IMR-90 (cell line): ENCODE measurements at regions not wholly inside any gene's neighbourhood (a gene's known extent, or its start where the extent isn't known, plus 50 kb on each side); places are given as distances from the start of the nearest gene placed in this dataset.

Experiments used
- ATAC-seq: fragments of 200-7000 bp; cut with Tn5 transposase; 2 replicates; pipeline ENCODE4 v1.9.1; 2020; ENCODE audit warnings: low read depth, mild to moderate bottlenecking, moderate library complexity
- BruUV-seq: library from RNA; stranded (reverse); fragments of 400-500 nt; replicated peaks from 2 replicates; lab custom pipeline; 2021; lab: Mats Ljungman, UMichigan
- CTCF ChIA-PET: fragments of 300-600 bp; formaldehyde crosslinking; extraction: SDS; loops from one replicate; lab custom pipeline; 2021; ENCODE audit warnings: antibody characterized with exemption; lab: Yijun Ruan, JAX
- POLR2A ChIA-PET: fragments of 300-600 bp; sonication (Branson Sonifier 250); formaldehyde crosslinking; loops from one replicate; lab custom pipeline; 2022; ENCODE audit warnings: antibody characterized with exemption; ENCODE audit not compliant: unreplicated experiment; lab: Charles Lee
- DNase-seq: peaks from one replicate; pipeline ENCODE4 v3.0.0; 2013
- H2AFZ ChIP-seq: replicated peaks from 2 replicates; pipeline ENCODE3; 2013; ENCODE audit warnings: low read length, mild to moderate bottlenecking; ENCODE audit not compliant: poor library complexity
- H2AK5ac ChIP-seq: 2 replicates; pipeline ENCODE4 v1.6.1; 2013; ENCODE audit warnings: low read depth, low read length, inconsistent platforms
- H2AK9ac ChIP-seq: replicated peaks from 2 replicates; pipeline ENCODE3; 2013; ENCODE audit warnings: mild to moderate bottlenecking, low read depth, low read length, moderate library complexity; ENCODE audit not compliant: poor library complexity
- H2BK120ac ChIP-seq: 2 replicates; pipeline ENCODE4 v1.6.1; 2013; ENCODE audit warnings: low read depth, low read length, inconsistent platforms
- H2BK15ac ChIP-seq: 3 replicates; pipeline ENCODE4 v1.6.1; 2013; ENCODE audit warnings: low read depth, low read length, inconsistent platforms
- H2BK20ac ChIP-seq: 2 replicates; pipeline ENCODE4 v1.6.1; 2013; ENCODE audit warnings: low read depth, mild to moderate bottlenecking, inconsistent platforms, low read length, moderate library complexity
- H2BK5ac ChIP-seq: 2 replicates; pipeline ENCODE4 v1.6.1; 2013; ENCODE audit warnings: mild to moderate bottlenecking, low read depth, low read length, inconsistent platforms; ENCODE audit not compliant: poor library complexity, severe bottlenecking
- H3K14ac ChIP-seq: replicated peaks from 2 replicates; pipeline ENCODE4 v1.6.1; 2013; ENCODE audit warnings: low read depth, low read length, inconsistent platforms
- H3K18ac ChIP-seq: 2 replicates; pipeline ENCODE4 v1.6.1; 2013; ENCODE audit warnings: low read depth, low read length, control low read depth
- H3K23ac ChIP-seq: 2 replicates; pipeline ENCODE4 v1.6.1; 2013; ENCODE audit warnings: low read depth, low read length, inconsistent platforms
- H3K27ac ChIP-seq: 2 replicates; pipeline ENCODE4 v1.5.1; 2013; ENCODE audit warnings: mild to moderate bottlenecking, control low read depth, low read length; ENCODE audit not compliant: insufficient read depth
- H3K27me3 ChIP-seq: 2 replicates; pipeline ENCODE4 v1.6.1; 2013; ENCODE audit warnings: low read length; ENCODE audit not compliant: control insufficient read depth, insufficient read depth
- H3K36me3 ChIP-seq: 2 replicates; pipeline ENCODE4 v1.6.1; 2013; ENCODE audit warnings: low read length, mixed read lengths; ENCODE audit not compliant: control insufficient read depth, insufficient read depth
- H3K4ac ChIP-seq: 2 replicates; pipeline ENCODE4 v1.6.1; 2013; ENCODE audit warnings: low read depth, low read length, inconsistent platforms
- H3K4me1 ChIP-seq: 2 replicates; pipeline ENCODE4 v1.6.1; 2013; ENCODE audit warnings: low read length, mixed read lengths; ENCODE audit not compliant: control insufficient read depth, insufficient read depth
- H3K4me2 ChIP-seq: 2 replicates; pipeline ENCODE4 v1.6.1; 2013; ENCODE audit warnings: low read depth, mild to moderate bottlenecking, control low read depth, low read length, moderate library complexity
- H3K4me3 ChIP-seq: 2 replicates; pipeline ENCODE4 v1.5.1; 2013; ENCODE audit warnings: low read depth, mild to moderate bottlenecking, control low read depth, low read length, moderate library complexity; ENCODE audit not compliant: insufficient read depth
- H3K56ac ChIP-seq: 2 replicates; pipeline ENCODE4 v1.6.1; 2013; ENCODE audit warnings: low read length, inconsistent platforms; ENCODE audit not compliant: insufficient read depth; ENCODE audit errors: extremely low read depth
- H3K79me1 ChIP-seq, 2 experiments: 2 replicates each; pipeline ENCODE4 v1.6.1; 2013; ENCODE audit warnings: low read length in 2 of 2, inconsistent platforms in 1 of 2, low read depth in 1 of 2
- H3K9ac ChIP-seq: 2 replicates; pipeline ENCODE4 v1.6.1; 2013; ENCODE audit warnings: low read depth, low read length, control low read depth
- H3K9me1 ChIP-seq: 2 replicates; pipeline ENCODE4 v1.6.1; 2013; ENCODE audit warnings: low read length, inconsistent platforms; ENCODE audit not compliant: insufficient read depth
- H3K9me3 ChIP-seq: 2 replicates; pipeline ENCODE4 v1.6.1; 2013; ENCODE audit warnings: low read length; ENCODE audit not compliant: control insufficient read depth, insufficient read depth
- H4K20me1 ChIP-seq: 2 replicates; pipeline ENCODE4 v1.6.1; 2013; ENCODE audit warnings: low read length, inconsistent platforms; ENCODE audit not compliant: insufficient read depth
- H4K5ac ChIP-seq: 2 replicates; pipeline ENCODE4 v1.6.1; 2013; ENCODE audit warnings: mild to moderate bottlenecking, low read depth, low read length, control low read depth
- H4K8ac ChIP-seq, 2 experiments: 2 replicates each; pipeline ENCODE4 v1.6.1; 2013; ENCODE audit warnings: low read depth in 2 of 2, low read length in 2 of 2, control low read depth in 1 of 2, inconsistent platforms in 1 of 2
- H4K91ac ChIP-seq: 2 replicates; pipeline ENCODE4 v1.6.1; 2013; ENCODE audit warnings: low read depth, low read length, inconsistent platforms; ENCODE audit not compliant: insufficient read depth
- BHLHE40 ChIP-seq: fragments of 150-350 bp; IDR thresholded peaks from 2 replicates; pipeline ENCODE4 v1.6.1; 2016; ENCODE audit warnings: mild to moderate bottlenecking, low read depth, low read length
- CEBPB ChIP-seq: IDR thresholded peaks from 2 replicates; pipeline ENCODE4 v1.6.1; 2012; ENCODE audit warnings: low read depth, low read length, improper control_type of control experiment
- CHD1 ChIP-seq: IDR thresholded peaks from 2 replicates; pipeline ENCODE4 v1.6.1; 2012; ENCODE audit warnings: low read depth, low read length, improper control_type of control experiment
- CTCF ChIP-seq: conservative IDR thresholded peaks from 2 replicates; pipeline ENCODE4 v1.5.1; 2012; ENCODE audit warnings: mild to moderate bottlenecking, low read depth, low read length, improper control_type of control experiment
- ELK1 ChIP-seq: fragments of 150-350 bp; IDR thresholded peaks from 2 replicates; pipeline ENCODE4 v1.6.1; 2016; ENCODE audit warnings: low read depth, mild to moderate bottlenecking, low read length, moderate library complexity, borderline replicate concordance
- FOS ChIP-seq: fragments of 150-350 bp; IDR thresholded peaks from 2 replicates; pipeline ENCODE4 v1.6.1; 2016; ENCODE audit warnings: low read depth, low read length
- MAFK ChIP-seq: IDR thresholded peaks from 2 replicates; pipeline ENCODE4 v1.6.1; 2012; ENCODE audit warnings: low read depth, low read length, improper control_type of control experiment
- MAZ ChIP-seq: IDR thresholded peaks from 2 replicates; pipeline ENCODE4 v1.6.1; 2012; ENCODE audit warnings: low read depth, mild to moderate bottlenecking, low read length, improper control_type of control experiment, moderate library complexity, borderline replicate concordance
- MXI1 ChIP-seq: IDR thresholded peaks from 2 replicates; pipeline ENCODE4 v1.6.1; 2012; ENCODE audit warnings: low read depth, mild to moderate bottlenecking, low read length, moderate library complexity, borderline replicate concordance
- NFE2L2 ChIP-seq: fragments of 150-350 bp; IDR thresholded peaks from 2 replicates; pipeline ENCODE4 v1.6.1; 2016; ENCODE audit warnings: low read depth, mild to moderate bottlenecking, low read length
- POLR2A ChIP-seq: IDR thresholded peaks from 2 replicates; pipeline ENCODE4 v1.6.1; 2012; ENCODE audit warnings: mild to moderate bottlenecking, low read depth, low read length
- RAD21 ChIP-seq: IDR thresholded peaks from 2 replicates; pipeline ENCODE4 v1.6.1; 2012; ENCODE audit warnings: low read length, improper control_type of control experiment
- RCOR1 ChIP-seq: IDR thresholded peaks from 2 replicates; pipeline ENCODE4 v1.6.1; 2012; ENCODE audit warnings: mild to moderate bottlenecking, low read length, improper control_type of control experiment; ENCODE audit not compliant: insufficient replicate concordance
- RFX5 ChIP-seq: IDR thresholded peaks from 2 replicates; pipeline ENCODE4 v1.8.0; 2012; ENCODE audit warnings: low read depth, mild to moderate bottlenecking, low read length, moderate library complexity
- SMC3 ChIP-seq: fragments of 150-350 bp; IDR thresholded peaks from 2 replicates; pipeline ENCODE4 v1.6.1; 2016; ENCODE audit warnings: low read depth, mild to moderate bottlenecking, antibody characterized with exemption, low read length, moderate library complexity
- USF2 ChIP-seq: fragments of 150-350 bp; IDR thresholded peaks from 2 replicates; pipeline ENCODE4 v1.6.1; 2017; ENCODE audit warnings: mild to moderate bottlenecking, antibody characterized with exemption, low read length, low read depth
- WGBS, 2 experiments: methylation state at CpG; one replicate each; pipeline versions ENCODE4 v1.1.5 to v1.1.7; 2013; ENCODE audit warnings: missing lambda C conversion rate in 2 of 2; ENCODE audit not compliant: insufficient read length in 1 of 2; ENCODE audit errors: extremely low coverage in 2 of 2; 5-methylcytosine and 5-hydroxymethylcytosine counted together
- dilution Hi-C: fragments of 300-500 bp; cut with HindIII; formaldehyde crosslinking; loops from one replicate; pipeline ENCODE4 v1.14.3; 2018; ENCODE audit warnings: low sequenced_read_pairs; ENCODE audit not compliant: unreplicated experiment
- in situ Hi-C: fragments of 300-500 bp; cut with MboI; formaldehyde crosslinking; loops from 3 replicates; pipeline ENCODE4 v1.14.3; 2019; ENCODE audit warnings: low sequenced_read_pairs, inconsistent platforms, mixed read lengths
- intact Hi-C: fragments of 100-400 bp; cut with micrococcal nuclease; formaldehyde crosslinking; loops from 2 replicates; pipeline ENCODE4 v1.10.0; 2022

GRCh38 chr2:220503431-220503830 is 876.0 kb downstream of the SLC4A3 start:
- CTCF ChIA-PET = no interaction called here
- peaks cover 7% of the 10 kb centered on the region for H3K9me1 ChIP-seq
- H4K8ac ChIP-seq = no peak overlapping the region
- peak overlapping the region; percentile 15; the same call in 1 of the 2 replicates for H4K91ac ChIP-seq
- no peak overlapping the region for H3K27ac ChIP-seq
- H4K5ac ChIP-seq = no peak overlapping the region
- H2AFZ ChIP-seq = no peak overlapping the region
- TF ChIP-seq USF2 = no peak
- TF ChIP-seq ELK1 = no peak
- TF ChIP-seq RFX5 = no peak
- no peak for TF ChIP-seq MAZ
- no peak for TF ChIP-seq NFE2L2
- no peak for TF ChIP-seq CHD1
- no peak for TF ChIP-seq MXI1
- no peak for TF ChIP-seq BHLHE40
- no peak for TF ChIP-seq FOS
- no peak for TF ChIP-seq POLR2A
- TF ChIP-seq RCOR1 = no peak
- TF ChIP-seq SMC3 = no peak
- TF ChIP-seq CEBPB = no peak
- TF ChIP-seq RAD21 = no peak
- no peak for TF ChIP-seq MAFK
- TF ChIP-seq CTCF = no peak
- no peak overlapping the region for H3K56ac ChIP-seq
- no peaks in the 10 kb centered on the region for H3K36me3 ChIP-seq
- no peak overlapping the region for H2BK5ac ChIP-seq
- dilution Hi-C loops = no loop called here
- no CpG with 5 or more reads among the region's 4 CpGs for WGBS, 2 experiments
- H3K4me2 ChIP-seq = no peak overlapping the region
- DNase-seq (no peak), ATAC-seq (no peak)
- in situ Hi-C loops = no loop called here
- H3K9me3 ChIP-seq = peaks cover 3% of the 10 kb centered on the region; the same call in 1 of the 2 replicates
- H3K9ac ChIP-seq = no peak overlapping the region
- H3K14ac ChIP-seq = no peak overlapping the region
- no peak overlapping the region for H3K4me3 ChIP-seq
- no peaks in the 10 kb centered on the region for H3K27me3 ChIP-seq
- 0 out of 3 replicates have a peak overlapping the region, but pooled peaks have one; percentile 2 for H2BK15ac ChIP-seq
- H2AK5ac ChIP-seq = no peak overlapping the region
- H3K18ac ChIP-seq = no peak overlapping the region
- peaks cover 0 to 4% of the 10 kb centered on the region in 2 experiments; a peak in 1 of 4 replicates for H3K79me1 ChIP-seq
- BruUV-seq = no TSS peak
- H2AK9ac ChIP-seq = no peak overlapping the region
- peaks cover 15% of the 10 kb centered on the region for H3K4me1 ChIP-seq
- H3K23ac ChIP-seq = no peak overlapping the region
- H3K4ac ChIP-seq = no peak overlapping the region; the same call in 1 of the 2 replicates
- intact Hi-C loops = no loop called here
- 0 out of 2 replicates have a peak overlapping the region, but pooled peaks have one; percentile 20 for H2BK120ac ChIP-seq
- no peaks in the 10 kb centered on the region for H4K20me1 ChIP-seq
- no peak overlapping the region for H2BK20ac ChIP-seq
- POLR2A ChIA-PET = no interaction called here
